ENCODE measurements at regions not wholly inside any gene's neighbourhood (a gene's known extent, or its start where the extent isn't known, plus 50 kb on each side); places are given as distances from the start of the nearest gene placed in this dataset.

DNA sequence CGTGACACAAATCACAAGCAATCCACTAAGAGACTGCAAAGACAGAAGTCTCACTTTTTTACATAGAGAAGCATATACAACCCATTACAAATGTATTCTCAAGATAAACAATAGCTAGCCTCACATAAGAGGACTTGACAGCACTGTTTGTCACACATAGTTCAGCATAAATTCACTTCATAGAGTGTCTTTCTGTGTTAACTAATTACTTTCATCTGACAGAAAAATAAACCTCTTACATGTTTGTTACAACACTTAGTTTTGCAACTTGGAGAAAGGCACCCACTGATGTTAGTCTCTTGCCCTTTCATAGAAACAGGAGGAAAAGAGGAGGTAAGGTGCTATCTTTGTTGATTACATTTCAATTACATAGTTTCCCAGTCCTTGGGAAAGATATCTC lies 2221.9 kb upstream of the RAG2 start:
- H3K9me3 ChIP-seq (ENCODE audit: control insufficient read depth, low read length), result no peaks in the 10 kb centered on the region
- no peaks in the 10 kb centered on the region for H3K36me3 ChIP-seq (ENCODE audit: control insufficient read depth, insufficient read depth, low read length)
- H3K4me1 ChIP-seq (ENCODE audit: control insufficient read depth, insufficient read depth, low read length, poor library complexity, severe bottlenecking), result no peaks in the 10 kb centered on the region
- 100% methylated on average over 1 of the region's 1 CpG; no CpG with 5 or more reads in 1 of the 2 experiments for WGBS, 2 experiments (ENCODE audit: insufficient coverage in 2 of 2)
- H3K4me3 ChIP-seq (ENCODE audit: extremely low read depth, insufficient read depth, low read length, poor library complexity, severe bottlenecking), result no peak overlapping the region
- no peak overlapping the region for H3K27ac ChIP-seq (ENCODE audit: low read depth, low read length, severe bottlenecking)

GRCh38 chr11:38818720-38819119 lies 2220.7 kb upstream of the RAG2 start:
- Histone ChIP-seq H3K9me3 (ENCODE audit: control insufficient read depth, low read length) (no peaks in the 10 kb centered on the region), H3K27ac (ENCODE audit: low read depth, low read length, severe bottlenecking) (no peak overlapping the region), H3K36me3 (ENCODE audit: control insufficient read depth, insufficient read depth, low read length) (no peaks in the 10 kb centered on the region), H3K4me1 (ENCODE audit: control insufficient read depth, insufficient read depth, low read length, poor library complexity, severe bottlenecking) (no peaks in the 10 kb centered on the region), H3K4me3 (ENCODE audit: extremely low read depth, insufficient read depth, low read length, poor library complexity, severe bottlenecking) (no peak overlapping the region)

DNA sequence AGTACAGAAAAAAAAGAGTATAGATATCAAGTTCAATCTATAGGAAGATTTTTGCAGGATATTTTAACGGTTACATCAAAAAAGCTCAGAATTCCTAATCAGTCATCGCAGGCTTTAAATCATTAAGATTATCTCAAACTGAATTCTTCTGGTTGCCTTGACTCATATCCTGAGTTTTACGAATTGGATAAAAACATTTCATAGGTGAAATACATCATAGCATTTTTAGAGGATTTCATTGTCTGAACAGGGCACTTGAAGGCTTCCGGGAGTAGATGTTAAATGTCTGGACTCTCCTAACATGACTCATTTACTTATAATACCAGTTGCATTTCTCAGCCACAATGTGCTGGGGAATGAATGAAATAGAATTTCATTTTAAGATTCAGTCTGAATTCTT lies 2216.6 kb upstream of the RAG2 start:
- H3K27ac ChIP-seq (ENCODE audit: low read depth, low read length, severe bottlenecking), result no peak overlapping the region

GRCh38 chr11:38809521-38809920 lies 2211.5 kb upstream of the RAG2 start:
- Histone ChIP-seq H3K27ac (ENCODE audit: low read depth, low read length, severe bottlenecking) (no peak overlapping the region), H3K4me1 (ENCODE audit: control insufficient read depth, insufficient read depth, low read length, poor library complexity, severe bottlenecking) (no peaks in the 10 kb centered on the region), H3K36me3 (ENCODE audit: control insufficient read depth, insufficient read depth, low read length) (no peaks in the 10 kb centered on the region), H3K9me3 (ENCODE audit: control insufficient read depth, low read length) (no peaks in the 10 kb centered on the region), H3K4me3 (ENCODE audit: extremely low read depth, insufficient read depth, low read length, poor library complexity, severe bottlenecking) (no peak overlapping the region)
- WGBS, 2 experiments (ENCODE audit: insufficient coverage in 2 of 2), result 95 to 100% methylated on average over 3 of the region's 4 CpGs

More for the DNA sequence above, 2216.6 kb upstream of the RAG2 start:
- Histone ChIP-seq H3K4me3 (ENCODE audit: extremely low read depth, insufficient read depth, low read length, poor library complexity, severe bottlenecking) (no peak overlapping the region), H3K36me3 (ENCODE audit: control insufficient read depth, insufficient read depth, low read length) (no peaks in the 10 kb centered on the region), H3K4me1 (ENCODE audit: control insufficient read depth, insufficient read depth, low read length, poor library complexity, severe bottlenecking) (no peaks in the 10 kb centered on the region), H3K9me3 (ENCODE audit: control insufficient read depth, low read length) (no peaks in the 10 kb centered on the region)
- no CpG with 5 or more reads among the region's 4 CpGs for whole genome bisulfite sequencing, 2 experiments (ENCODE audit: insufficient coverage in 2 of 2)

DNA sequence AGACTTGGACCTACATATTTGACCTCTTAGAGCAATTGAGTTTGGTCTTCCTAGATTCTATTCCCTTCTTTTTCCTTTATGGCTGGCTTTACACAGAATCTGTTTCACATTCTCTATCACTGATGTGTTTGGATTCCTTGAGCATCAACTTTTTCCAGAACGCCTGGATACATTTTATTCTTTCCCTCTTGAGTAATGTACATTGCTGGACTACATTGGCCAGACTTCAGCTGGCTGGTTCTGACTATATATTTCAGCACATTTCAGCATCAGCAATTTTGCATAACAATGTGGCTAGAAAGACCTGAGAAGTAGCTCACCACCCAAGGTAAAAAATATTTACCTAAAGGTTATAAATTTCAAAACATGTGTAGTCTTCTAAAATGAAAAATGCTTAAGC lies 2198.2 kb upstream of the RAG2 start:
- WGBS, 2 experiments (ENCODE audit: insufficient coverage in 2 of 2), result no CpG with 5 or more reads among the region's 1 CpG
- no peak overlapping the region for H3K4me3 ChIP-seq (ENCODE audit: extremely low read depth, insufficient read depth, low read length, poor library complexity, severe bottlenecking)
- H3K9me3 ChIP-seq (ENCODE audit: control insufficient read depth, low read length), result peaks cover 3% of the 10 kb centered on the region
- H3K27ac ChIP-seq (ENCODE audit: low read depth, low read length, severe bottlenecking), result no peak overlapping the region
- no peaks in the 10 kb centered on the region for H3K36me3 ChIP-seq (ENCODE audit: control insufficient read depth, insufficient read depth, low read length)
- no peaks in the 10 kb centered on the region for H3K4me1 ChIP-seq (ENCODE audit: control insufficient read depth, insufficient read depth, low read length, poor library complexity, severe bottlenecking)

- WGBS, 2 experiments (ENCODE audit: insufficient coverage in 2 of 2), result no CpG with 5 or more reads among the region's 2 CpGs
- Histone ChIP-seq H3K9me3 (ENCODE audit: control insufficient read depth, low read length) (peaks cover 3% of the 10 kb centered on the region), H3K27ac (ENCODE audit: low read depth, low read length, severe bottlenecking) (no peak overlapping the region), H3K4me3 (ENCODE audit: extremely low read depth, insufficient read depth, low read length, poor library complexity, severe bottlenecking) (no peak overlapping the region), H3K36me3 (ENCODE audit: control insufficient read depth, insufficient read depth, low read length) (no peaks in the 10 kb centered on the region), H3K4me1 (ENCODE audit: control insufficient read depth, insufficient read depth, low read length, poor library complexity, severe bottlenecking) (no peaks in the 10 kb centered on the region)
These were observed 2197.0 kb upstream of the RAG2 start for GRCh38 chr11:38795027-38795426.

DNA sequence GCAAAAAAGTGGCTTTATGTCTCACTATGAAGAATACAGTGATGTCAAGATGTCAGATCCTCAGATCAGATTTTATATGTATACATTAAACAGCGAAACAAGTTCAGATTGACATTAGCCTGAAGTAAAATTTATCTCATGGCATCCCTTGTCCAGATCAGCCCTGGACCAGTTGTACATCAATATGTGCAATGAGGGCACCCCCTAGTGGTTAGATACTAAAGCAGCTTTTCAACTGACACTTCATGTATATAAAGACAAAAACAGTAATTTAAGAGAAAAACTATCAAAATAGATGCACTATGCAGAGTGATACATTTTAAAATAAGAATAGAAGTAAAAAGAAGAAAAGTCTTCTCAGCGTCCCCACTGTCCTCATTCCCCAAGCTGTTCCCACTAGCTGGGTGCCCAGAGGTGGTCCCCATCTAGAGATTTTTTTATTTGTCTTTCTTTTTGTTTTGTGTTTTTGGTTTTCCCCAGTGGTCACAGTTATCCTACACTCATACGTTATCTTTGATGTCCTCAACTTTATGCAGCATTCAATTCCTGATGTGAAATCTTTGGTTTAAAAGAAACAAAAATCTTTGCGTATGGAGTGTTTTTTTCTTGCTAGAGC lies 2193.4 kb upstream of the RAG2 start:
- Histone ChIP-seq H3K36me3 (ENCODE audit: control insufficient read depth, insufficient read depth, low read length) (no peaks in the 10 kb centered on the region), H3K4me1 (ENCODE audit: control insufficient read depth, insufficient read depth, low read length, poor library complexity, severe bottlenecking) (no peaks in the 10 kb centered on the region), H3K27ac (ENCODE audit: low read depth, low read length, severe bottlenecking) (no peak overlapping the region), H3K9me3 (ENCODE audit: control insufficient read depth, low read length) (peaks cover 3% of the 10 kb centered on the region), H3K4me3 (ENCODE audit: extremely low read depth, insufficient read depth, low read length, poor library complexity, severe bottlenecking) (no peak overlapping the region)
- no CpG with 5 or more reads among the region's 4 CpGs for WGBS, 2 experiments (ENCODE audit: insufficient coverage in 2 of 2)

DNA sequence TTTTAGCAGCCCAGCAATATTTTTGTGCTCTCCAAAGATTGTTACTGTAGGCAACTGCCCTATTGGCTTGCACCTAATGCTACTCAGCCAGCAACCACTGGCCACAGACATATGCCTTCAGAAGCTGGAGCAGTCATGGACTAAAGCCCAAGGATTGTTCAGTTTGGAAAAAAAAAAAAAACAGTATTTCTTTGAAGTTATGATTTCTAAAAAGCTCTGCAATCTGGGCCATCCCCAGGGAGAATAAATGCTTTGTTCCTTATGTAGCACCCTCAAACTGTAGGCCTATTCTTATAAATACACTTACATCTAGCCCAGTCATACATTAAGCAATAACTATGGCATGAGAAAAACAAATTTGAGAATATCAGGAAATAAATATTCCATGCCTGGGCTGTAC lies 2190.5 kb upstream of the RAG2 start:
- Histone ChIP-seq H3K4me1 (ENCODE audit: control insufficient read depth, insufficient read depth, low read length, poor library complexity, severe bottlenecking) (no peaks in the 10 kb centered on the region), H3K27ac (ENCODE audit: low read depth, low read length, severe bottlenecking) (no peak overlapping the region), H3K4me3 (ENCODE audit: extremely low read depth, insufficient read depth, low read length, poor library complexity, severe bottlenecking) (no peak overlapping the region), H3K36me3 (ENCODE audit: control insufficient read depth, insufficient read depth, low read length) (no peaks in the 10 kb centered on the region), H3K9me3 (ENCODE audit: control insufficient read depth, low read length) (no peaks in the 10 kb centered on the region)

DNA sequence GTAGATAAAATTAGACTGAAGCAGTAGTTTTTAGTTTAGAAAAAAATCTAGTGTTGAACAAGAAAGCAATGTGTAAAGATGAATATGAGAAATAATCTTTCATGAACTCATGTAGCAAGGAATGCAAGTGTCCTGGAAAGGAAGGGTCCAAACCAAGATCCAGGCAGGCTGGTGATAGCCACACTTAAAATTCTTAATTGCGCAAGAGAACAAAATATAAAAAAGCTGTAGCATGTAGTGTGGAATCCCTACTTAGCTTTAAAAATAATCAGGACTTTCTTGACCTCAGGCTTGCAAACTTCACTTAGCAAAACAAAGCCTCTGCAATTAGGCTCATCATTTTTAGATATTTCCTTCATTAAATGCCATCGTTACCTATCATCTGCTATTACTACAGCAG lies 2186.1 kb upstream of the RAG2 start:
- H3K27ac ChIP-seq (ENCODE audit: low read depth, low read length, severe bottlenecking), result no peak overlapping the region
- H3K4me3 ChIP-seq (ENCODE audit: extremely low read depth, insufficient read depth, low read length, poor library complexity, severe bottlenecking), result no peak overlapping the region
- 93% methylated on average over 2 of the region's 2 CpGs; no CpG with 5 or more reads in 1 of the 2 experiments for WGBS, 2 experiments (ENCODE audit: insufficient coverage in 2 of 2)
- no peaks in the 10 kb centered on the region for H3K9me3 ChIP-seq (ENCODE audit: control insufficient read depth, low read length)
- no peaks in the 10 kb centered on the region for H3K36me3 ChIP-seq (ENCODE audit: control insufficient read depth, insufficient read depth, low read length)
- H3K4me1 ChIP-seq (ENCODE audit: control insufficient read depth, insufficient read depth, low read length, poor library complexity, severe bottlenecking), result no peaks in the 10 kb centered on the region

- Histone ChIP-seq H3K4me1 (ENCODE audit: control insufficient read depth, insufficient read depth, low read length, poor library complexity, severe bottlenecking) (no peaks in the 10 kb centered on the region), H3K36me3 (ENCODE audit: control insufficient read depth, insufficient read depth, low read length) (no peaks in the 10 kb centered on the region), H3K27ac (ENCODE audit: low read depth, low read length, severe bottlenecking) (no peak overlapping the region), H3K9me3 (ENCODE audit: control insufficient read depth, low read length) (no peaks in the 10 kb centered on the region), H3K4me3 (ENCODE audit: extremely low read depth, insufficient read depth, low read length, poor library complexity, severe bottlenecking) (no peak overlapping the region)
These were observed 2168.8 kb upstream of the RAG2 start for GRCh38 chr11:38766796-38767195.

GRCh38 chr11:38759394-38759793 lies 2161.4 kb upstream of the RAG2 start:
- Histone ChIP-seq H3K27ac (ENCODE audit: low read depth, low read length, severe bottlenecking) (no peak overlapping the region), H3K4me1 (ENCODE audit: control insufficient read depth, insufficient read depth, low read length, poor library complexity, severe bottlenecking) (no peaks in the 10 kb centered on the region), H3K9me3 (ENCODE audit: control insufficient read depth, low read length) (no peaks in the 10 kb centered on the region), H3K4me3 (ENCODE audit: extremely low read depth, insufficient read depth, low read length, poor library complexity, severe bottlenecking) (no peak overlapping the region), H3K36me3 (ENCODE audit: control insufficient read depth, insufficient read depth, low read length) (no peaks in the 10 kb centered on the region)

GRCh38 chr11:38756537-38756936 lies 2158.5 kb upstream of the RAG2 start:
- no peak overlapping the region for H3K4me3 ChIP-seq (ENCODE audit: extremely low read depth, insufficient read depth, low read length, poor library complexity, severe bottlenecking)
- 93 to 94% methylated on average over 4 to 6 of the region's 6 CpGs for WGBS, 2 experiments (ENCODE audit: insufficient coverage in 2 of 2)
- H3K9me3 ChIP-seq (ENCODE audit: control insufficient read depth, low read length), result no peaks in the 10 kb centered on the region
- H3K27ac ChIP-seq (ENCODE audit: low read depth, low read length, severe bottlenecking), result no peak overlapping the region
- no peaks in the 10 kb centered on the region for H3K4me1 ChIP-seq (ENCODE audit: control insufficient read depth, insufficient read depth, low read length, poor library complexity, severe bottlenecking)
- H3K36me3 ChIP-seq (ENCODE audit: control insufficient read depth, insufficient read depth, low read length), result no peaks in the 10 kb centered on the region
